ENCODE measurements at regions not wholly inside any gene's neighbourhood (a gene's known extent, or its start where the extent isn't known, plus 50 kb on each side); places are given as distances from the start of the nearest gene placed in this dataset.

GRCh38 chr10:35908451-35908850 lies 266.4 kb upstream of the FZD8 start:
- TF ChIP-seq CTCF (IDR thresholded peaks at IDR 0.05; ENCODE audit: low read depth, low read length, missing control alignments) = no peak
- H3K4me3 ChIP-seq (ENCODE audit: low read depth, low read length) = no peak overlapping the region
- no peak for DNase-seq (ENCODE audit: low read depth)

GRCh38 chr10:35907548-35907947 lies 265.5 kb upstream of the FZD8 start:
- H3K4me3 ChIP-seq (ENCODE audit: low read depth, low read length) = no peak overlapping the region
- no peak for TF ChIP-seq CTCF (IDR thresholded peaks at IDR 0.05; ENCODE audit: low read depth, low read length, missing control alignments)
- DNase-seq (ENCODE audit: low read depth) = no peak

GRCh38 chr10:35906155-35906554 lies 264.1 kb upstream of the FZD8 start:
- TF ChIP-seq CTCF (IDR thresholded peaks at IDR 0.05; ENCODE audit: low read depth, low read length, missing control alignments) = no peak
- no peak for DNase-seq (ENCODE audit: low read depth)
- H3K4me3 ChIP-seq (ENCODE audit: low read depth, low read length) = no peak overlapping the region

GRCh38 chr10:35903021-35903420 lies 260.9 kb upstream of the FZD8 start:
- no peak overlapping the region for H3K4me3 ChIP-seq (ENCODE audit: low read depth, low read length)
- TF ChIP-seq CTCF (IDR thresholded peaks at IDR 0.05; ENCODE audit: low read depth, low read length, missing control alignments) = no peak
- no peak for DNase-seq (ENCODE audit: low read depth)

- no peak for TF ChIP-seq CTCF (IDR thresholded peaks at IDR 0.05; ENCODE audit: low read depth, low read length, missing control alignments)
- H3K4me3 ChIP-seq (ENCODE audit: low read depth, low read length) = no peak overlapping the region
- DNase-seq (ENCODE audit: low read depth) = no peak
These were observed 256.8 kb upstream of the FZD8 start for GRCh38 chr10:35898716-35899440.

- TF ChIP-seq CTCF (IDR thresholded peaks at IDR 0.05; ENCODE audit: low read depth, low read length, missing control alignments) = no peak
- no peak for DNase-seq (ENCODE audit: low read depth)
- no peak overlapping the region for H3K4me3 ChIP-seq (ENCODE audit: low read depth, low read length)
These were observed 253.9 kb upstream of the FZD8 start for GRCh38 chr10:35896001-35896400.

- TF ChIP-seq CTCF (IDR thresholded peaks at IDR 0.05; ENCODE audit: low read depth, low read length, missing control alignments) = no peak
- no peak for DNase-seq (ENCODE audit: low read depth)
These were observed 253.2 kb upstream of the FZD8 start for GRCh38 chr10:35895331-35895730.

More at GRCh38 chr10:35895331-35895730, 253.2 kb upstream of the FZD8 start:
- H3K4me3 ChIP-seq (ENCODE audit: low read depth, low read length) = no peak overlapping the region
